DND-41 (cell line): ENCODE measurements at regions not wholly inside any gene's neighbourhood (a gene's known extent, or its start where the extent isn't known, plus 50 kb on each side); places are given as distances from the start of the nearest gene placed in this dataset.
"Not testable (repeated sequence)": the region's sequence is repeated elsewhere in the genome, so short reads cannot be mapped to it uniquely, and the experiment has no call there.

ENCODE experiments used
- ATAC-seq: fragments of 200-7000 bp; cut with Tn5 transposase; 3 replicates; pipeline ENCODE4 v1.9.1; 2021; ENCODE audit warnings: low read depth; ENCODE audit not compliant: insufficient read depth
- DNase-seq: peaks from one replicate; pipeline ENCODE4 v3.0.0-alpha.2; 2020
- H2AFZ ChIP-seq: 2 replicates; pipeline ENCODE4 v1.6.0; 2012; ENCODE audit warnings: low read depth, low read length
- H3K27ac ChIP-seq: 2 replicates; pipeline ENCODE4 v1.5.1; 2012; ENCODE audit warnings: low read length, inconsistent platforms
- H3K27me3 ChIP-seq: fragments of 200-600 bp; sonication (generic); 2 replicates; pipeline ENCODE4 v1.6.0; 2012; ENCODE audit warnings: low read length, mild to moderate bottlenecking, inconsistent platforms; ENCODE audit not compliant: insufficient read depth, poor library complexity
- H3K36me3 ChIP-seq: 2 replicates; pipeline ENCODE4 v1.5.1; 2012; ENCODE audit warnings: low read length, inconsistent platforms; ENCODE audit not compliant: insufficient read depth
- H3K4me1 ChIP-seq: 2 replicates; pipeline ENCODE4 v1.5.1; 2012; ENCODE audit warnings: mild to moderate bottlenecking, low read length; ENCODE audit not compliant: insufficient read depth
- H3K4me2 ChIP-seq: 2 replicates; pipeline ENCODE4 v1.6.0; 2012; ENCODE audit warnings: mild to moderate bottlenecking, moderate library complexity, low read length, inconsistent platforms; ENCODE audit not compliant: insufficient read depth
- H3K4me3 ChIP-seq, 2 experiments: fragments of 200-600 bp in 1 of 2; shearing (Covaris generic) in 1 of 2; 2 replicates each; pipeline ENCODE4 v1.5.1; 2012 to 2016; ENCODE audit warnings: inconsistent platforms in 2 of 2, low read length in 2 of 2, mild to moderate bottlenecking in 2 of 2, low read depth in 1 of 2, moderate library complexity in 1 of 2
- H3K79me2 ChIP-seq: 2 replicates; pipeline ENCODE4 v1.6.0; 2012; ENCODE audit warnings: low read length, inconsistent platforms; ENCODE audit not compliant: insufficient read depth
- H3K9ac ChIP-seq: 2 replicates; pipeline ENCODE4 v1.6.0; 2012; ENCODE audit warnings: low read depth, mild to moderate bottlenecking, inconsistent platforms, low read length, moderate library complexity
- H3K9me3 ChIP-seq: 2 replicates; pipeline ENCODE4 v1.5.1; 2012; ENCODE audit warnings: low read length, moderate library complexity, mild to moderate bottlenecking, inconsistent platforms; ENCODE audit not compliant: insufficient read depth, severe bottlenecking
- H4K20me1 ChIP-seq: 2 replicates; pipeline ENCODE4 v1.6.0; 2012; ENCODE audit warnings: low read length; ENCODE audit not compliant: insufficient read depth
- EZH2 ChIP-seq: IDR thresholded peaks from 3 replicates; pipeline ENCODE4 v1.6.1; 2012; ENCODE audit warnings: borderline replicate concordance, low read depth, mild to moderate bottlenecking, moderate library complexity, low read length, inconsistent platforms; ENCODE audit not compliant: severe bottlenecking
- TF ChIP-seq, protein P1 (sequence below): IDR thresholded peaks from 2 replicates; pipeline ENCODE4 v1.5.1; 2012; ENCODE audit warnings: borderline replicate concordance, low read length, moderate library complexity, mild to moderate bottlenecking; ENCODE audit not compliant: poor library complexity, severe bottlenecking; ENCODE audit errors: extremely low read depth

DNA sequence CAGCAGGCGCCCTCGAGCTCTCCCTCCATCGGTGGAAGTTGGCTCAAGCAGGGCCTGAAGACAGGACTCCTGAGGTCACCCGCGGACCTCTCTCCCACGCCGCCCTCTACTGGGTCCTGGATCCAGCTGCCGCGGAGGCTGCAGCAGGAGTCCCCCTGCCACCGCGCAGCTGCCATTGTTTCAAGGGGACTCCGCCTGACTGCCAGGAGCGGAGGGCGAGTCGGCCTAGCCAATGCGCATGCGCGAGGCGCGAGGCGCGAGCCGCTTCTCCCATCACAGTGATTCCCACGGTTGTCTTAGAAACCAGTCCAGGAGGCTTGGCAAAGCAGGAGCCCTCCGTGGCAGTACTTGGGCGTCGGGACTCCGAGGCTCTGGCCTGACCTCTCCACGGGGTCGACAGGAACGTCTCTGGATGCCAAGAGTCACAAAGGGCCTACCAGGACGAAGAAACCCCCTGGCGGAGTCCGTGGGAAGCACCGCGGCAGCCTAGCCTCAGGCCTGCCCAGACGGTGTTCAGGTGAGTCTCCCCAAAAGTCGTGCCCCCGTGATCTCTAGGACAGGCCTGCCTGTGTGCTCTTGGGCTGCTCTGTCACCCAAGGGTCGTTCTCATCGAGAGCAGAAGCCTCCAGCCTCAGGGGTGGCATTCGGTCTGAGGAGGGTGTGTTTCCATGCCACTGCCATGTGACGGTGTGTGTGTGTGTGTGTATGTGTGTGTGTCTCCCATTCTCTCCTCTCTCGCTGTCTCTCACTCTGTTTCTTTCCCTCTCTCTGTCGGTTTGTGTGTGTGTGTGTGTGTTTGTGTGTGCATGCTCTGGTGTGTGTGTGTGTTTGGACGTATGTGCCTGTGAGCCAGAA, 290.6 kb upstream of the ZNF337 start:
- Histone ChIP-seq H3K9ac (no peak overlapping the region), H2AFZ (no peak overlapping the region), H3K36me3 (no peaks in the 10 kb centered on the region), H3K4me2 (no peak overlapping the region), H3K9me3 (no peaks in the 10 kb centered on the region), H3K27me3 (no peaks in the 10 kb centered on the region), H3K79me2 (no peaks in the 10 kb centered on the region), H4K20me1 (no peaks in the 10 kb centered on the region), H3K4me1 (no peaks in the 10 kb centered on the region), H3K27ac (no peak overlapping the region), H3K4me3 (no peak overlapping the region)
- DNase-seq = no peak
- no peak for ATAC-seq
- TF ChIP-seq, protein P1, sequence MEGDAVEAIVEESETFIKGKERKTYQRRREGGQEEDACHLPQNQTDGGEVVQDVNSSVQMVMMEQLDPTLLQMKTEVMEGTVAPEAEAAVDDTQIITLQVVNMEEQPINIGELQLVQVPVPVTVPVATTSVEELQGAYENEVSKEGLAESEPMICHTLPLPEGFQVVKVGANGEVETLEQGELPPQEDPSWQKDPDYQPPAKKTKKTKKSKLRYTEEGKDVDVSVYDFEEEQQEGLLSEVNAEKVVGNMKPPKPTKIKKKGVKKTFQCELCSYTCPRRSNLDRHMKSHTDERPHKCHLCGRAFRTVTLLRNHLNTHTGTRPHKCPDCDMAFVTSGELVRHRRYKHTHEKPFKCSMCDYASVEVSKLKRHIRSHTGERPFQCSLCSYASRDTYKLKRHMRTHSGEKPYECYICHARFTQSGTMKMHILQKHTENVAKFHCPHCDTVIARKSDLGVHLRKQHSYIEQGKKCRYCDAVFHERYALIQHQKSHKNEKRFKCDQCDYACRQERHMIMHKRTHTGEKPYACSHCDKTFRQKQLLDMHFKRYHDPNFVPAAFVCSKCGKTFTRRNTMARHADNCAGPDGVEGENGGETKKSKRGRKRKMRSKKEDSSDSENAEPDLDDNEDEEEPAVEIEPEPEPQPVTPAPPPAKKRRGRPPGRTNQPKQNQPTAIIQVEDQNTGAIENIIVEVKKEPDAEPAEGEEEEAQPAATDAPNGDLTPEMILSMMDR = no peak
- TF ChIP-seq EZH2 = no peak

DNA sequence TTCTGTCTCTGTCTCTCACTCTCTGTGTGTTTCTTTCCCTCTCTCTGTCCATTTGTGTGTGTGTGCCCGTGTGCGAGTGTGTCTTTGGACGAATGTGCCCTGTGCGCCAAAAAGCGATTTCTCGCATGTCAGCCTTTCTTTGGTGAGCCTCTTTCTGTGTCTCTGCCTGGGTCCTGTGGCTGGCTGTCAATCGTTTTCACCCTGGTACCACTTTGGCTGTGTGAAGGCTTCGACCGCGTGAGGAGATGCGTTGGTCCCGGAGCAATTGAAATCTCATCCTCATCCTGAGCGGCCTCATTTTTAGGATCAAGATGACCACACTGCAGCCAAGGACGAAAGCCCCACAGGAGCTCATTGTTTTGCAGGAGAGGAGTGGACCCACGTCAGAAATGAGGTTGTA, 288.9 kb upstream of the ZNF337 start:
- H3K4me3 ChIP-seq = no peak overlapping the region
- H3K36me3 ChIP-seq = no peaks in the 10 kb centered on the region
- no peak overlapping the region for H3K9ac ChIP-seq
- no peak for DNase-seq
- H3K4me1 ChIP-seq = no peaks in the 10 kb centered on the region
- no peaks in the 10 kb centered on the region for H3K27me3 ChIP-seq
- no peak for TF ChIP-seq EZH2
- TF ChIP-seq, protein P1 = no peak
- H4K20me1 ChIP-seq = no peaks in the 10 kb centered on the region
- H3K4me2 ChIP-seq = no peak overlapping the region
- H2AFZ ChIP-seq = no peak overlapping the region
- no peaks in the 10 kb centered on the region for H3K9me3 ChIP-seq
- ATAC-seq = no peak
- no peak overlapping the region for H3K27ac ChIP-seq
- H3K79me2 ChIP-seq = no peaks in the 10 kb centered on the region

DNA sequence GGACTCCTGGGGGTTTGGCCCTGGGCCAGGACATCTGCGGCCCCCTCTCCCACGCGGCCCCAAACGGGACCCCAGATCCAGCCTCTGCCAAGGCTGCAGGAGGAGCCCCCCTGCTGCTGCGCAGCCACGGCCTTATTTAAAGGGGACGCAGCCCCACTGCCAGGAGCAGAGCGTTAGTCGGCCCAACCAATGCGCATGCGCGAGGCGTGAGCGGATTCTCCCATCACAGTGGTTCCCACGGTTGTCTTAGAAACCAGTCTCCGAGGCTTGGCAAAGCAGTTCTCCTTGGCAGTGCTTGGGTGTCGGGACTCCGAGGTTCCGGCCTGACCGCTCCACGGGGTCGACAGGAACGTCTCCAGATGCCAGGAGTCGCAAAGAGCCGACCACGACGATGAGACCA, 288.3 kb upstream of the ZNF337 start:
- no peak overlapping the region for H3K27ac ChIP-seq
- H3K9ac ChIP-seq = no peak overlapping the region
- no peak overlapping the region for H3K4me2 ChIP-seq
- H2AFZ ChIP-seq = no peak overlapping the region
- H3K4me1 ChIP-seq = no peaks in the 10 kb centered on the region
- ATAC-seq (no peak), DNase-seq (no peak)
- TF ChIP-seq, protein P1 = no peak
- TF ChIP-seq EZH2 = no peak
- no peaks in the 10 kb centered on the region for H3K9me3 ChIP-seq
- H3K4me3 ChIP-seq = no peak overlapping the region
- no peaks in the 10 kb centered on the region for H3K79me2 ChIP-seq
- no peaks in the 10 kb centered on the region for H3K27me3 ChIP-seq
- no peaks in the 10 kb centered on the region for H3K36me3 ChIP-seq
- H4K20me1 ChIP-seq = no peaks in the 10 kb centered on the region

GRCh38 chr20:25982701-25983100, 286.0 kb upstream of the ZNF337 start:
- H3K9me3 ChIP-seq, H3K36me3 ChIP-seq, H4K20me1 ChIP-seq, DNase-seq, H2AFZ ChIP-seq, H3K4me1 ChIP-seq, H3K27me3 ChIP-seq, ATAC-seq, H3K4me3 ChIP-seq, H3K27ac ChIP-seq, H3K9ac ChIP-seq, H3K4me2 ChIP-seq, H3K79me2 ChIP-seq: not testable (repeated sequence)

DNA sequence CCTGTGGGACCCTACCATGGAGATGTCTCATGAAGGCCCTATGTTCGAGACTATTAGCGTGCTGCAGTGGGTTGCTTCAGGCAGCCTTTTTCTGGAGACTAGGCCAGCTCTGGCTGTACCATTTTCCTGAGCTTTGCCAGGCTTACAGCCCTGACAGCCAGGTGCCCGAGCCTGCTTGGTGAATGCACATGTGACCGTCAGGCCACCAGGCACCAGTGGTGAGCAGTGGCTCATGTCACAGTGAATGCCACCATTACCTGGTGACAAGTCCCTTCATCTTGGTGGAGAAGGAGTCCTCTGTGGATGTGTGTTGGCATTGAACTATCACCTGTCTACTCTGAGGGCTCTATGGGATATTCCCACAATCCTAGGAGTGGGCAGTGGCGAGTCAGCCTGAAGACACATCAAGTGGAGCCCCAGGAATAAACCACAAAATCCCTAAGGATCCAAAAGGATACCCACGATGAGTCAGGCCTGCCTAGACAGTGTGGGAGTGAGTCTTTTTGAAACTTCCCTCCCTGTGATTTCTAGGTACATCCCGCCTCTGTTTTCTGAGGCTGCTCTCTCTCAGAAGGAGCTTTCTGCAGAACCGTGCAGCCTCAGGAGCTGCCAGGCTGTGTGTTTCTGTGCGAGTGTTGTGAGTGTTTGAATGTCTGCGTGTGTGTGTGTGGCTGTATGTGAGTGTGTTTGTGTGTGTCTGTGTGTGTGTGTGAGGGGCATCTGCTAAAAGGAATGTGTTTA, 282.0 kb upstream of the ZNF337 start:
- not testable (repeated sequence) for H3K9ac ChIP-seq, H3K36me3 ChIP-seq, H3K27me3 ChIP-seq, H3K4me1 ChIP-seq, H3K79me2 ChIP-seq, DNase-seq, H3K9me3 ChIP-seq, H3K27ac ChIP-seq, H2AFZ ChIP-seq, H4K20me1 ChIP-seq, H3K4me3 ChIP-seq, ATAC-seq, H3K4me2 ChIP-seq

DNA sequence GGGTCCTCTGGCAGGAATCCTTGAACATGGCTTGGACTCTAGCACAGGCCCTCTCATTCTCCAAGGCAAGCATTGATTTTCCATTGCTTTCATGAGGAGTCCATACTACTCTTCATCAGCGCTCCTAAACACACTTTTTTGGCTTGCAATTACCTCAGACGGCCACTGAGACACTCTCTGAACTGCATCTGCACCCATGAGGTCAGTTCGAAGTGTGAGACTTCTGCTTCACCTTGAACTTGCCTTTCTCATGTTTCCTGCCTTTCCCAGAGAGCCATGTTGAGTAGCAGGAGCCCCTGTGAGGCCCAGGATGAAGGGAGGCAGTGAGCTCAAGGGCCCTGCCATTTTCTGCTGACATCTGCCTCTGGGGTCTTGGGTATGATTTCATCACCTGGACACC, 279.2 kb upstream of the ZNF337 start:
- not testable (repeated sequence) for H3K9me3 ChIP-seq, H3K36me3 ChIP-seq, H3K27me3 ChIP-seq, H3K27ac ChIP-seq, DNase-seq, H3K4me2 ChIP-seq, H2AFZ ChIP-seq, H3K9ac ChIP-seq, H3K4me3 ChIP-seq, H4K20me1 ChIP-seq, H3K4me1 ChIP-seq, ATAC-seq, H3K79me2 ChIP-seq
